HUDEP-2 (cell line): ENCODE measurements at regions not wholly inside any gene's neighbourhood (a gene's known extent, or its start where the extent isn't known, plus 50 kb on each side); places are given as distances from the start of the nearest gene placed in this dataset.
A peak's percentile ranks its signal among the peaks of the same experiment; 100 is the strongest.

ENCODE experiments used
- DNase-seq, 76 experiments: peaks; one replicate each; lab custom pipeline; 2025; ENCODE audit not compliant: unreplicated experiment in 76 of 76; lab: John Stamatoyannopoulos, UW

DNA sequence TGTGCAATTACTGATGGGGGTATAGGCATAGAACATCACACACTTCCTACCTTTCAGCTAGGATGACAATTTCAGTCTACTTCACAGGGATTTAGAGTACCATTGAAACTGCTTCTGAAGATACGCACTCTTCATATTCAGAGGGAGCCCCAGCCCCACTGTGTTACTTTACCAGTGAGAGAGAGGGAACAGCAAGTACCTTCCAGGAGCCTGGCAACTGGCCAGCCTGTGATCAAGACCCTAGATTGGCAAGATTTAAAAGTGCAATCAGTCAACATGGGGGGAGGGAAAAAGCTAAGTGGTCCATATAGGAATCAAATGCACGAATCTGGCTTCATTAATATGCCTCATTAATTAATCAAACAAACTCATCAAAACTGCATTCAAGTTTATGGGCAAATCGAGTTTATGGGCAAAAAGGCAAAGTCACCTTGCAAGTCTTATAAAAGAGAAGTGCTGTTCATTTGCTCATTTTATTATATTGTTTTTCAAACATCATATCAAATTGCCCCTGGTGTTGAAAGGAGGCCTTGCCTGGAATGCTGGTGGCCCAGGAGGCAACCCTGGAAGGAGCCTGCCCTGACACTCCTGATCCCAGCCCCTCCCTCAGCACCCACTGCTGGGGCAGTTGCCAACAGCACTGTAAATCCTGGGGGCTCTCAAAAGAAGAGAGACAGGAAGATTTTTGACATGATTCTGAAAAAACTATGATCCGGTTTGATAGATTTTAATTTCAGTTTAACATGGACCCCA is 184.9 kb upstream of the DPT start:
- DNase-seq = no peak

DNA sequence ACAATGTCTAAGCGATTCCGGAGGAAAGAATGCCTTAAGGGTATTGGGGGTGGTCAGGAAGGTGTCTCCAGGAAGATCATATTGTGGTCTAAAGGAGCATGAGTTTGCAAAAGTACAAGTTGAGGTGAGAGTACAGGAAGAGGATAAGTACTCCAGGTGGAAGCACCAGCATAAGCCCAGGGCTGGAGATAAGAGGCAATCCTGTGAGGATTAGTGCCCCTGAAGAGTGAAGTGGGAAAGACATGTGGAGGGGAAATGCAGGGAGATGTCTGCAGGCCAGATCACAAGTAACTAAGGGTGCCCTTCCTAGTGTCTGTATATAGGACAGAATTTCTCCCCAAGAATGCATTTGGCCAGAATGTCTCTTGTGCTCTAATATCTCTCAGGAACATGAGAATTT is 188.3 kb upstream of the DPT start:
- DNase-seq = no peak

DNA sequence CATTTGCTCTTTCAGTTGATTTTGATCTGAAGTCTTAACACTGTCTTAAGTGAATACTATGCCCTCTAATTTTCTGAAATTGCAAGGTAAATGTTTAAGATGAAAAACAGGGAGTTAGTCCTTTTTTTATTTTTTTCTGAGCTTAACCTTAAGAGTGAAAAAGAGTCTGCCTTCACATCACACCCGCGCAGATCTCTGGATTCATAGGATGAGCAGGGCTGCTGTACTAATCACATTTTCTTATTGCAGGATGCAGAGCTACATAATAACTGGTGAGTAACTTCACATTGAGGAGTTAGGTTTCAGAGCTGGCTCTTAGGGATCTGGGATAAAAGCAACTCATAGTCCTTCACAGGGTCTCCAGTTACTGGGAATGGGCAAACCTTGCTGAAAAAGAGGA is 188.7 kb upstream of the ATP1B1 start:
- no peak for DNase-seq

DNA sequence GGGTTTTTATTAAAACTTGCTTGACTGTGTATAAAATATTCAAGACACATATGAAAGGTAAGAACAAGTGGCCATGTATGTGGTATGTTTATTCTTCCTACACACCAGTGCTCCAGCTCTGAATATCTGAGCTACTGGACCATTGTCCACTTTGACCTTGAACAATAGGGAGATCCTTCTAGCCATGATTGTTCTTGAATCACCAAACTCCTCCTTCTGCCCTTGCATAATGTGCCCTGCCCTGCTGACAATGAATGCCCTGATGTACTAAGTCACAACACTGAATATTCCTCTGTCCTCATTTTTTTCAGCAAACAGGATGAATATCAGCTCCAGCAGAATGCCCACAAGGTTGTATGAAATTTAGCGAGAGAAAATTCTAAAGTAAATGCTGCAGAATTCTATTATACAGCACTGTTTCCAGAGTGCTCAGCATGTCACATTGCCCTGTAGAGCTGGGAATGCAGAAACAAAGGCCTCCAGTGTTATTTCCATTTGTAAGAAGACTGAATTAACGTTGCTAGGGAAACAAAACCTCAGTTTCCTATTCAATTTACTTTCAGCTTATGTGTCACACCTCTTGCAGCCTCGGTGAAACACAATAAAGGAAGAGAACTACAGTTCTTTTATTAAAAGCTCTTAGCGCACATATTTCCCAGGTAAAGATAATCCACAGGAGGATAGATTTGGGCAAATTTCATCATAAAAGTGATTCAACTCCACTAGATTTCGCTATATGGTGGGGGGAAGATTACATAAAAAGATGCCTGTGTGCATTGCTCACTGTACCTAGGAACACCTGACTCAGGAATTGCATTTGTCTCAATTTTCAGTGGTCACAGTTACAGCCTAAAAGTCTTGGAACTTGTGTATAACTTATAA is 187.4 kb upstream of the ATP1B1 start:
- peak in 1 of 76 experiments; percentile 2 for DNase-seq

DNA sequence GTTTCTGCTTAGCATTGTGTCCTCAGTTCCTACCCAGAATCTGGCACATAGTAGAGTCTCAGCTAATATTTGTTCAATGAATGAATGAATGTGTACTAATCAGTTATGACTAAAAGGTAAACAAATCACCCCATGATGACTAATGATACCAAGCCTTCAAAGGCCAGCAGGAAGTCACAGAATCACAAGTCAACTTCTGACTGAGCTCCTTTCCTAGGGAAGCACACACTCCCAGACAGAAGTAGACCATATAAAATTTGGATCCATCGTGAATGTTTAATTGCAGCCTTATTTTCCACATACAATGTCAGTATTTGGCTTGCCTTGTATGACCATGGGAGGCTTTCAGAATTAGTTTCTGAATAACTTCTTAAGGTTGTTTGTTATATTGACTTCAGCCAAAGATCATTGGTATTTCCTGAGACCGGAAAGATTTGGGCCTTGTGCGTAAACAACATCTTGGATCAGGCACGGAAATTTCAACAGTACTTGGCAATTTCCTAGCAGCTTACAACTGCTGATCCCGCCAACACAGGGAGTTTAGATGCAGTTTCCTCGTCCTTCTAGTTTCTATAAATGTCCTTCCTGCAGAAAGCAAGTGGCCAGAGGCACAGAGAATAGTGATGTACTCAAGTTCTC is 185.9 kb upstream of the ATP1B1 start:
- no peak for DNase-seq

DNA sequence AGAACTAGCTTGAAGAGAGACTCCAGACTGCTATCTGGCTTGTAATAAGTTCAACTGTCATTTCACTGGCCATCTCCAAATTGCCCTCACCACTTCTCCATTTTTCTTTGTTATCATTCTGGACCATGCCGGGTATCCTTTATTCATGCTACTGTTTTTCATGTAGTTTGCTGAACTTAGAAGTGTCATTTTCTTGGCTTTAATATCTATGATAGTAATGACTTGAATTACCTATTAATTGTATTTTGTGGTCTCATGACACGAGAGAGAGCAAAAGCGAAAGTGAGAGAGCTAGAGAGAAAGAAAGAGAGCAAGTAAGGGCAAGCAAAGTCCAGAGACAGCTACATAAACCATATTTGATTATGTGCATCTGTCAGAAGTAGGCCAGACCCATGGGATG is 184.9 kb upstream of the ATP1B1 start:
- DNase-seq = no peak

DNA sequence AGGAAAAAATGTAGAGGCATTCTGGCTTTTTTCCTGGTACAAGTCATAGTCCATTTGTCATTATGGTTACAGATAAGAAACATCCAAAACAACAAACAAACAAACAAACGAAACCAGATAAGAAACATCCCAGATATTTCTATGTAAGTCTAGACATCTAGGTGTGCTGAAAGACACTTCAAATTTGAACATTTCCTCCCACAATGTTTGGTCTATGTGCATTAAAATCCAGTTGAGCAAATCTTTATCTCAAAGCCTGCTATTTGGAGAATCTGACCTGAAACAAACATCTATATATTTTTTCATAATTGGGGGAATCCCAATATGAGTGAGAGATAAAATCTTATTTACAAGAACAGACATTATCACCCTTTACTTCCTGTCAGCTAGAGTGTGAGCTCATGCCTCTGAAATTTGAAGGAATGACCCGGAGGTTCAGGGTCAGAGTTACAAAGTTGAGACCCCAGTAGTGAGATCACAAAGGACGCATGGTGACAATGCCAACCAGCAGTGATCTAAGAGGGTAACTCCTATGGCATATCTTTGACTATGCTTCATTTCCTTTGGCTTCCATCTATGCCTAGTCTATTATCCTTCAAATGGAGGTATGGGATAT is 182.9 kb upstream of the ATP1B1 start:
- DNase-seq = no peak

DNA sequence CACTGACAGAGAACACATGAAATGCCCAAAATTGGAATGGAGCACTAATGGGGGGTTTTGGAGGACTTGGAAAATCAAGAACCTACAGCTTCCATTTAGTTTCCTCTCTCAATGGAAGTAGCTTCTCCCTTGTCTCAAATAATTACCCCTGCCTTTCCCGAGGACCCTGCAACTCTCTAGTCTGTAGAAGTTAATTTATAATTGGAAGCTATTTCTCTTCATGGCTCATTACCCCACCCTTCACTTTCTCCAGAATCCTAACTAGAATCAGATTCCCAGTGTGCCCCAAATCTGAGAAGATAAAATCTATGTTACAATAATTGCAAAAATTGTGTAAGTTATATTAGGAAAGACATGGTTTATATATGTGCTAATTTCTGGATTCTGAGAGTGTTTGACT is 181.5 kb upstream of the ATP1B1 start:
- no peak for DNase-seq

DNA sequence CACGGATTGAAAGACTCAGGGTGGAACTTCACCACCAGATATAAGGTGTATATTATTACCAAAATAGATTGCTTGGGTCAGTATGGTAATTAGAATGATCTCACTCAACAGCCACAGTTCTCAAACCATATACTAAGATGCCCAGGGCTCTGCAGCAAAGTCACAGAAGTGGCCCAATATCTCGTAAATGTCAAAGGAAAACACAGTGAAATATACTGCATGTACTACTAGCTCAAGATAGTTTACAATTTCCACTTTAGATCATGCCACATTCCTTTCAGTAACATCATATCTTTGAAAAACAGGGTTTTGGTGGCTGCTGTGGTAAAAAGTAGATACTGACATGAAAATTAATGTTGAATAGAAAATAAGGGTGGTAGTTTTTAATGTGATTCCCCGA is 180.3 kb upstream of the ATP1B1 start:
- no peak for DNase-seq

DNA sequence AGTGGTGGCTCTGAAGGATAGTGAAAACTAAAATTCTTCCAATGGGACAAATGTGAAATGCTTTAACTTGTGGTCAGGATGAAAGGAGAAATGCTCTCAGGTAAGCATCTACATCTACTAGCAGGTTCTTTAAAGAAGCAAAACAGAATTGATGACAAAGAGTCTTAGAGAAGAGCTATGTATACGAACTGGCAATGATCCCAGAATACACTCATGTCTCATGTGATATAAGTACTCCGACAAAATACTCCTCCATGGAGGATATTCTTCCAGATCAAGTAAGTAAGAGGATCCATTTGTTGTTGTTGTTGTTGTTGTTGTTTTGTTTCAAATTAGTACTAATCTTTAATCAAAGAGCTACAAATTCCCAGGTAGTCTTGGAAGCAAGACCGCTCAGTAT is 174.0 kb upstream of the ATP1B1 start:
- DNase-seq = no peak

DNA sequence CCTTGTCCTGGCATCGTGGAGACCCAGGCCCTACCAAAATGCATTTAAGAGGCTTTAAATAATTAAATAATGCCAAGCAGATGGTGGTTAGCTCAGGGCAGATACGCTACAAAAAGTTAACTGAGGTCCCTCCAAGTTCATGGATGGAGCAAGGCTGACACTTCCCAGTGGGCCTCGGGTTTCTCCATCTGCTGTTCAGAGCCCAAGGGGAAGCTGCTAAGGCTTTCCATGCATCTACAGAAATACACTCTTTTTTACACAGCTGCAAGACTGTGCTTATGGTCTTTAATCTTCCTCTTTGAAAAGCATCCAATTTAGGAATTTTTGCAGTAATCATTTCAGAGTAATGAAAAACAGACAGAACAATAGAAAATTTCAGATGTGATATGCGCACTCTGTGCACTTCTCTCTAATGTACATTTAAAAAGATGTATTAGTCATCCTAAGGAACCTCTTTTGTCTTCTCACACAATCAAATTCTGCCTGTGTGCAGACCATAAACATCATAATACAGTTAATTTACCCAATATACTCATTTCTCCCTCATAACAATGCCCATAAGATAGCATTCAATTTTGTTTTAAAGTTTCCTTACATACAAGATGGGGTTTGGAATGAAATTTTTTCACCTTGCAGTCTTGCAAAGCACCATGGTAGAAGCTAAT is 173.2 kb upstream of the ATP1B1 start:
- DNase-seq = no peak

DNA sequence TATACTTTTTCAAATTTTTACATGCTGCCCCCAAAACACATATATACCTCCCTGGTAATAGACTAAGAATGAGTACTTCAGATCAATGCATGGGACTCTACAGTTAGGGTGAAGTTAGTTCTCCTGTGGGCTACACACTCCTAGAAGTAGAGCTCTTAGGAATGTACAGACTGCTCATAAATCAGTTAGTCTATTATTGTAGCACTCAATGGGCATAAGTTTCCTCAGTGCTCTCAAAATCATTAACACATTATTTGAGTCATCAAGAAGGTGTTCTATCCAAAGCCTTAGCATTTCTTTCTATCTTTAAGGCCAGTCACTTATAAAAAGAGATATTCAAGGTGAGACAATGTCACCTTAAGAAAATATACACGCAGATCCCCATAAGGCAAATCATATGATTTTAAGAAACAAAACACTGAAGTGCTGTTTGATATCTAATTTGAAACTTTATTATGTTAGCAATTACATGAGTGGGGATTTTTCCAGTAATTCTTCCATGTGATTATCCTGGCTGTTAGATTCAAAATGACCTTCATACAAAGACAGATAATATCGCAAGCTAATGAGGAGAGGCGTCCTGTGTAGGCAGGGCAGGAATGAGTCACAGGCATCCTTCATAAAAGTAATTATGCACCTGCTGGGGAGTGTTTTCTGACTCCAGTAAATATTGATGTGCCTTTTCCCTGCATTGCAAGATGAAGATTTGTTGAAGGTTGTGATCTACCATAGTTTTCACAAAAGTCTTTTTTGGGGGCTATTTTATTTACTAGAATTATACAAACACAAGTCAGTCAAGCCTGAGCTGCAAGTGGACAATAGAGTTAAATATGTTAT is 167.2 kb upstream of the ATP1B1 start:
- no peak for DNase-seq

DNA sequence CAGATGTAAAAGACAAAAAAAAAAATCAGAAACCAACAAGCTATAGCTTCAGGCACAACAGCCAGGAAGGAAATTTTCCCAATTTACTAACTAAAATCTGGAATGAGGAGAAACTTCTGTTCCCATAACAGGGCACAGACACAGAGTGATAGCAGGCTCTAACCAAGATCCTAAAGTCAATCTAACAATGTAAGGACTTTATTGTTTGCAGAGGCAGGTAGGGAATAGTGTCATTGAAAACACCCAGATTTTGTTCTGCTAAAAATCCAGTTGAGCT is 166.6 kb upstream of the ATP1B1 start:
- DNase-seq = no peak

DNA sequence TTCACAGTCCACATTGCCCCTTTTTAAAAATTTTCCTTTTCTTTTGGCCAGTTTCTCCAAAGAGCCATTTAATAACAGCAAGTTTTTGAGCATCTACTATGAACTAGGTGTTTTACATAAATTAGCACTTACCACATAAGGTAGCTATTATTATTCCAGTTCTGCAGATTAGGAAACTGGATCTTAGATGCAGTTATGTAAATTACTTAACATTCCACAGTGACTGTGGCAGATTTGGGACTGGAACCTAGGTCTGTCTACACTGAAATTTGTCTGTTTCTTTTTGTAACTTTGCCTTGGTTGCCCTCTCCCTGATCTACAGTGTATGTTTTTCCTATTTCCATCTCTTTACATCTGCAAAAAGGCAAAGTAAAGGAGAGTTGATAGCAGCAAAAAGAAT is 164.8 kb upstream of the ATP1B1 start:
- DNase-seq = no peak

DNA sequence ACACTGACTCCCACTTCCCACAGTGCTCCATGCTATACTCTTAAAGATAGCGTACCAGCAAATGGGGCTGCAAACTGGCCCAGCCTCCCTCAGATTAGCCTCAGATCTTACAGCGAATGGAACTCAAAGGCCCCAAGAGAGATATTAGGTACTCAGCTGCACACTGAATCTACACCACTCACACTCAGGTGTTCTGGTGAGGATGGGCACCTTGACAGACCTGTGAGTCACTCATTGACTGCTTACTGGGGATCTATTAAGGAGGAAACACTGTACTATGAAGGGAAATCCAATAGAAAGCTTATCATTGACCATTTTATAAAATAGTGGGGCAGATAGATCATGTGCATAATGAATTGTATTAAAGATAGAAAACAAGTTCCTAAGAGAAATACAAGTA is 164.3 kb upstream of the ATP1B1 start:
- no peak for DNase-seq

DNA sequence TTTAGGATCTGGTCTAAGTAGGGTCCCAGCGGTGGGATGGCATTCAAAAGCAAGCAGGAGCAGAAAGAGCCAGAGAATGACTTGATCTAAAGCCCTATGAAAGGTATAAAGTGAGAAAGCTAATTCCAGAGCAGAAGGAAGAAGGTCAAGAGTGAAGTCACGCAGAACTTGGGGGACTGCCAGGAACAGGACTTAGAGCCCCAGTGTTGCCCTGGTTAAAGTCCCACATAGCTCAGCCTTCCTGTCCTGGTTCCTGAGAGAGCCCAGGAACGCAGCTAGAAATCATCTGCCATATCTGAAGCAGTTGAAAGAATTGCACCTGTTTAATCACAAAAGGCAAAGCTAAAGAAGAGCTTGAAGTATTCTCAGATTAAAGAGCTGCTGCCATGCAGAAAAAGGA is 160.6 kb upstream of the ATP1B1 start:
- DNase-seq = no peak

DNA sequence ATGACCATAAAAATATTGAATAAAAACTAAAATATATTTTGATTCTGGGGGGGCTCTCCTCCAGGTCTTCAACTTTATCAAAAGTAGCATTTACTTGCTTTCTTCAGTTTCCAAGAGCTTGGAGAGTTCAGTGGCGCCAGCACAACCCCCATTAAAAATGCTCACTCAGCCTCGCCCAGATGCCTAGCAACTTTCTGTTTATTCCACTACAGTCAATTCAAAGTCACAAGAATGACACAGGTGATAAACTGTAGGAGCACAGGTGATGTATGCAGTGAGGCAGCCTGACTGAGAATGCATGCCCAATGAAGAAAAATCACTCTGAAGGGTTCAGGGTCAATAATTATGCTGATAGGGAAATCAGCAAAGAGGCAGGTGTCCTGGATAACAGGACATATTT is 159.4 kb upstream of the ATP1B1 start:
- no peak for DNase-seq

DNA sequence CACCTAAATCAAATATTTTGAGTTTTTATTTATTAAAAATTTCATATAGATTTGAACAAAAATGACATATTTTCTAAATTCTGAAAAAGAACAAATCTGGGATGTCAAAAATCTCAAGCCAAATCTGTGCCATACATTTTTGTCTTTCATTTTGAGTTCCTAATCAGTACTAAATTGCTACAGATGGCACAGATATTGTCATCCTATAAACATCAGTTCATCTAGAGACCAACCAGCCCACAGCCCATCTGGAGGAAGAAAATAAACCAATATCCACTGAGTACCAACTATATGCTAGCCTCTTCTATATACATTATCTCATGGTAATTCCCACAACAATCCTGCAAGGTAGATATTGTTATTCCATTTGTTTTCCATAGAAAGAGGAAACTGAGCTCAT is 156.8 kb upstream of the ATP1B1 start:
- no peak for DNase-seq

DNA sequence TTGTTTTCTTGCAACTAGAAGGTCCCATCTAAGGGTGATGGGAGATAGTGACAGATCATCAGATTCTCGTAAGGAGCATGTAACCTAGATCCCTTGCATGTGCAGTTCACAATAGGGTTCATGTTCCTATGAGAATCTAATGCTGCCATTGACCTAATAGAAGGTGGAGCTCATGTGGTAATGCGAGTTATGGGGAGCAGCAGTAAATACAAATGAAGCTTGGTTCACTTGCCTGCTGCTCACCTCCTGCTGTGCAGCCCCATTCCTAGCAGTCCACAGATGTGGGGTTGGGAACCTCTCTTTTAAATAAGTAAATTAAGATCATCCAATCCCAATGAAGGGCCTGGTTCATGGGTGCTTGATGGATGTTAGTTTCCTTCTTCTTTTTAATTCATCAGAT is 148.7 kb upstream of the ATP1B1 start:
- DNase-seq = no peak
